ENCODE measurements at regions not wholly inside any gene's neighbourhood (a gene's known extent, or its start where the extent isn't known, plus 50 kb on each side); places are given as distances from the start of the nearest gene placed in this dataset.
"Not testable (repeated sequence)": the region's sequence is repeated elsewhere in the genome, so short reads cannot be mapped to it uniquely, and the experiment has no call there.

GRCh38 chr1:229015806-229016205 is 255.1 kb upstream of the RAB4A start:
- H3K27me3 ChIP-seq (ENCODE audit: low read depth), result no peaks in the 10 kb centered on the region
- H3K9me3 ChIP-seq, result no peaks in the 10 kb centered on the region
- H3K36me3 ChIP-seq, result no peaks in the 10 kb centered on the region
- no peak overlapping the region for H3K4me3 ChIP-seq
- peak in 1 of 2 donors; percentile 9 for ATAC-seq
- intact Hi-C loops (cut with DNase I), result no loop called here
- no peak for TF ChIP-seq CTCF (IDR thresholded peaks at IDR 0.05)
- no peak overlapping the region for H3K27ac ChIP-seq
- DNase-seq, result no peak
- peaks cover 8% of the 10 kb centered on the region for H3K4me1 ChIP-seq

DNA sequence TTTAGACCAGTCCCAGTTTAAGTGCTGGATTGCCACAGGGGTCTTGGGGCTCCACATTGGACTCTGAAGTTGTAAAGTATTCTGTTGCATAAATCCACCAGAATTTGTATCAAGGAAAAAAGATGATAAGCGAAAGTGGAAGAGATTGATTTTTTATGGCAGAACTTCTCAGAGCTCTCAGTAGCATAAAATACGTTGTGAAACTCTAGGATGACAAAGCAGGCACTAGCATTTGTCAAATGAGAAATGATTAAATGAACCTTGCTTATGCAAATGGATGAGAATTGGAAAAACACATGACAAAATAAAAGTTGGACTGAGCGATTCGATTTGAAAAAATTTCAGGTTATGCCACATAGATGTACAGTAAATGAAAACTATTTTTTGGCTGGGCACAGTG is 253.8 kb upstream of the RAB4A start:
- H3K36me3 ChIP-seq, result no peaks in the 10 kb centered on the region
- no peak for ATAC-seq
- H3K9me3 ChIP-seq, result no peaks in the 10 kb centered on the region
- intact Hi-C loops (cut with DNase I), result no loop called here
- H3K4me3 ChIP-seq, result no peak overlapping the region
- H3K4me1 ChIP-seq, result peaks cover 8% of the 10 kb centered on the region
- no peak for TF ChIP-seq CTCF (IDR thresholded peaks at IDR 0.05)
- no peaks in the 10 kb centered on the region for H3K27me3 ChIP-seq (ENCODE audit: low read depth)
- no peak overlapping the region for H3K27ac ChIP-seq
- DNase-seq, result no peak

DNA sequence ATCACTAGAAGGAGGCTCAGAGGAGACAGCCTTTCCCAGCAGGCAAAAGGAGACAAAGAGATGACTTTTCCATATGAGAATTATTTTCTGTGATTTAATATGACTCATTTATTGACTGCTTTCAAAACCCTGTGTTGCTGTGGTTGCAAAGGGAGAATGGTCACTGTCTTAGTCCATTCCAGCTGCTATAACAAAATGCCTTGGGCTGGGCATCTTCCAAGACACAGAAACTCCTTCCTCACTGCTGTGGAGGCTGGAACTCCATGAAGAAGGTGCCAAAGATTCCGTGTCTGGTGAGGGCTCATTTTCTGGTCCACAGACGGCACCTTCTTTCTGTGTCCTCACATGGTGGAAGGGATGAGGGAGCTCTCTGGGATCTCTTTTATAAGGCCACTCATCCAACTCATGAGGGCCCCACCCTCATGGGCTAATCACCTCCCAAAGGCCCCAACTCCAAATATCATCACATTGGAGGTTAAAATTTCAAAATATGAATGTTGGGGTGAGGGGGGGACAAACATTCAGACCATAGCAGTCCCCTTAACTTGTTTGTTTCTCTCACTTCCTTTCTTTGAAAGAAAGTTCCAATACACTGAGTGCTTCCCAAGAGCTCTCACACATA is 252.1 kb upstream of the RAB4A start:
- H3K27ac ChIP-seq, result no peak overlapping the region
- H3K4me3 ChIP-seq, result no peak overlapping the region
- intact Hi-C loops (cut with DNase I), result no loop called here
- TF ChIP-seq CTCF (IDR thresholded peaks at IDR 0.05), result no peak
- H3K4me1 ChIP-seq, result peaks cover 8% of the 10 kb centered on the region
- no peaks in the 10 kb centered on the region for H3K27me3 ChIP-seq (ENCODE audit: low read depth)
- no peaks in the 10 kb centered on the region for H3K36me3 ChIP-seq
- ATAC-seq, result no peak
- no peaks in the 10 kb centered on the region for H3K9me3 ChIP-seq
- DNase-seq, result no peak

GRCh38 chr1:229019663-229020271 is 251.1 kb upstream of the RAB4A start:
- H3K4me1 ChIP-seq, result peaks cover 8% of the 10 kb centered on the region

GRCh38 chr1:229021034-229021433 is 249.9 kb upstream of the RAB4A start:
- ATAC-seq; H3K27ac ChIP-seq; H3K4me3 ChIP-seq; H3K9me3 ChIP-seq; H3K36me3 ChIP-seq; DNase-seq; intact Hi-C loops (cut with DNase I); H3K27me3 ChIP-seq (ENCODE audit: low read depth); H3K4me1 ChIP-seq: not testable (repeated sequence)

More at GRCh38 chr1:229019663-229020271, 251.1 kb upstream of the RAB4A start:
- H3K9me3 ChIP-seq, result no peaks in the 10 kb centered on the region
- DNase-seq (peak; percentile 56), ATAC-seq (no peak)
- H3K36me3 ChIP-seq, result no peaks in the 10 kb centered on the region
- intact Hi-C loops (cut with DNase I), result no loop called here
- no peak overlapping the region for H3K27ac ChIP-seq
- H3K4me3 ChIP-seq, result no peak overlapping the region
- no peak for TF ChIP-seq CTCF (IDR thresholded peaks at IDR 0.05)
- H3K27me3 ChIP-seq (ENCODE audit: low read depth), result no peaks in the 10 kb centered on the region

GRCh38 chr1:229022595-229023333 is 248.1 kb upstream of the RAB4A start:
- DNase-seq (no peak), ATAC-seq (no peak)
- intact Hi-C loops (cut with DNase I), result no loop called here
- Histone ChIP-seq H3K27ac (no peak overlapping the region), H3K4me3 (no peak overlapping the region), H3K27me3 (ENCODE audit: low read depth) (no peaks in the 10 kb centered on the region), H3K4me1 (peaks cover 18% of the 10 kb centered on the region), H3K9me3 (no peaks in the 10 kb centered on the region), H3K36me3 (no peaks in the 10 kb centered on the region)
- no peak for TF ChIP-seq CTCF (IDR thresholded peaks at IDR 0.05)

Measured in lower lobe of right lung (tissue), 2 donors.